ENCODE measurements at regions not wholly inside any gene's neighbourhood (a gene's known extent, or its start where the extent isn't known, plus 50 kb on each side); places are given as distances from the start of the nearest gene placed in this dataset.

- peaks cover 0 to 22% of the 10 kb centered on the region in 2 donors for H3K4me1 ChIP-seq
- H3K27ac ChIP-seq, result no peak overlapping the region
- intact Hi-C loops (cut with DNase I), result loop anchor here (5.0 kb wide), 1 partner anchor 203 kb away; the partner anchor contains the start of gene MIR17HG
- H3K9me3 ChIP-seq, result no peaks in the 10 kb centered on the region
- no peak for TF ChIP-seq CTCF (IDR thresholded peaks at IDR 0.05)
- H3K27me3 ChIP-seq, result no peaks in the 10 kb centered on the region
- H3K36me3 ChIP-seq, result no peaks in the 10 kb centered on the region
- H3K4me3 ChIP-seq, result no peak overlapping the region
- DNase-seq (ENCODE audit: low spot score in 2 of 2), result no peak
Measured at GRCh38 chr13:91144486-91144885, 203.0 kb upstream of the MIR17HG start.

- H3K4me3 ChIP-seq, result no peak overlapping the region
- no peak for DNase-seq (ENCODE audit: low spot score in 2 of 2)
- H3K4me1 ChIP-seq, result peaks cover 0 to 22% of the 10 kb centered on the region in 2 donors
- intact Hi-C loops (cut with DNase I), result no loop called here
- no peaks in the 10 kb centered on the region for H3K27me3 ChIP-seq
- H3K9me3 ChIP-seq, result no peaks in the 10 kb centered on the region
- no peak for TF ChIP-seq CTCF (IDR thresholded peaks at IDR 0.05)
- no peak overlapping the region for H3K27ac ChIP-seq
- no peaks in the 10 kb centered on the region for H3K36me3 ChIP-seq
Measured at GRCh38 chr13:91145571-91146205, 201.8 kb upstream of the MIR17HG start.

- no peak for DNase-seq (ENCODE audit: low spot score in 2 of 2)
- Histone ChIP-seq H3K27ac (no peak overlapping the region), H3K36me3 (no peaks in the 10 kb centered on the region)
Measured at GRCh38 chr13:91146601-91147000, 200.9 kb upstream of the MIR17HG start.

GRCh38 chr13:91148098-91148497, 199.4 kb upstream of the MIR17HG start:
- DNase-seq (ENCODE audit: low spot score in 2 of 2), result no peak
- H3K4me1 ChIP-seq, result peaks cover 0 to 11% of the 10 kb centered on the region in 2 donors
- H3K27me3 ChIP-seq, result no peaks in the 10 kb centered on the region
- no peak overlapping the region for H3K4me3 ChIP-seq
- intact Hi-C loops (cut with DNase I), result no loop called here
- H3K27ac ChIP-seq, result no peak overlapping the region
- no peak for TF ChIP-seq CTCF (IDR thresholded peaks at IDR 0.05)
- no peaks in the 10 kb centered on the region for H3K36me3 ChIP-seq
- H3K9me3 ChIP-seq, result no peaks in the 10 kb centered on the region

More at GRCh38 chr13:91146601-91147000, 200.9 kb upstream of the MIR17HG start:
- intact Hi-C loops (cut with DNase I), result no loop called here
- no peak overlapping the region for H3K4me3 ChIP-seq
- no peaks in the 10 kb centered on the region for H3K9me3 ChIP-seq
- no peak for TF ChIP-seq CTCF (IDR thresholded peaks at IDR 0.05)
- no peaks in the 10 kb centered on the region for H3K27me3 ChIP-seq
- H3K4me1 ChIP-seq, result peaks cover 0 to 17% of the 10 kb centered on the region in 2 donors

DNA sequence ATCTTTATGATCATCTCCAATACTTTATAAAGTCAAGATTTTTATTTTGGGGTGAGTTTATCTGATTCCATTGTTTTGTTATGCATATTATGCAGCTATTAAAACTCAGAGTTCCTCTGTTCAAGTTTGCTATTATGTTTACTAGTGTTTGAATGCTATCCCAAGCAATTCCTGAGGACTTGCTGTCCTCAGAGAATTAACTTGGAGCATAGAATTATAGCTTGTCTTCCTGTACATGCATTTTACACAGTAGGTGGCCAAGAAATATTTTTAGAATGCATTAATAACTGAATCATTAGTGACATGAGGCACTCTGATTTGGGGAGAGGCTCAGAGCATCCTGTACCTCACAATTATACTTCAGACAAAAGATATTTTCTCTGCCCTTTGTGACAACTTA, 195.6 kb upstream of the MIR17HG start:
- H3K4me1 ChIP-seq, result no peaks in the 10 kb centered on the region
- no peak for TF ChIP-seq CTCF (IDR thresholded peaks at IDR 0.05)
- H3K27ac ChIP-seq, result no peak overlapping the region
- no peak for DNase-seq (ENCODE audit: low spot score in 2 of 2)
- H3K27me3 ChIP-seq, result no peaks in the 10 kb centered on the region
- no peaks in the 10 kb centered on the region for H3K9me3 ChIP-seq
- intact Hi-C loops (cut with DNase I), result no loop called here
- no peak overlapping the region for H3K4me3 ChIP-seq
- no peaks in the 10 kb centered on the region for H3K36me3 ChIP-seq

DNA sequence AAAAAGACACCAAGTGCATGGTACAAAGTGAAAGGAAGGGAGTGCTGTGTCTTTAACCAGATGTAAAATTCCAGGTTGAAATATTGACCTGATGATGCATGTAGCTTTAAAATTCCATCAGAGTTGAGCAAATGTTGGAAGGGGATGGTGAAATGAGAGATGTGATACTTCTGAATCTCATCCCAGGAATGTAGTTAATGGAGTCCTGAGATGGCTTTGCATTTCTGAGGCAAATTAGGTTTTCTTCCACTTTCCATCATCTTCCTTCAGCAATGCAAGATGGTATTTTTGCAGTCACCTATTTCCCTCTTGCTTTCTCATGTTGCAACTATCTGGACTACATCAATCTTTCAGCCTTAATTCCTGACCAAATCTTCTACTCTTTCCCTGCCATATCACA, 194.1 kb upstream of the MIR17HG start:
- Histone ChIP-seq H3K27me3 (no peaks in the 10 kb centered on the region), H3K27ac (no peak overlapping the region), H3K4me1 (no peaks in the 10 kb centered on the region), H3K9me3 (no peaks in the 10 kb centered on the region), H3K4me3 (no peak overlapping the region), H3K36me3 (no peaks in the 10 kb centered on the region)
- DNase-seq (ENCODE audit: low spot score in 2 of 2), result no peak
- TF ChIP-seq CTCF (IDR thresholded peaks at IDR 0.05), result no peak
- intact Hi-C loops (cut with DNase I), result no loop called here
